ENCODE measurements at regions not wholly inside any gene's neighbourhood (a gene's known extent, or its start where the extent isn't known, plus 50 kb on each side); places are given as distances from the start of the nearest gene placed in this dataset.
"Not testable (repeated sequence)": the region's sequence is repeated elsewhere in the genome, so short reads cannot be mapped to it uniquely, and the experiment has no call there.

DNA sequence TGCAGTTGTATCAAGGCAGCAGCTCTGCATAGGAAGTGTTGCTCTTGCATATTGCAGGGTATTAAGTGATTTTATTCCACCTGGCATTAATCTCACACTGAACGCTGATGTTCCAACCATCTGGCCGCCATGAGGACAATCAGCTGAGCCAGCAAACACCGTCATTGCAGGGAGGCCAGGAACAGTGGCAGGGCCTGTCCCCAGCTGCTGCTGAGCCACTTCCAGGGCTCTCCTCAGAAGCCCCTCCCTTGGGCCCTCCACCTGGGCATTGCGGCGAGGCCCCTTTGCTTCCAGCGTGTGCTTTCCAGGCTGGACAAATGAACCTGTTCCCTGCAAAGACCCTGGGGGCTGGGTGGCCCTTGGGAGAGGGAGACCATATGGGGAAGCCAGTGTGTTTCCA is 171.6 kb upstream of the C1orf174 start:
- Histone ChIP-seq H3K27me3 (ENCODE audit: control insufficient read depth, insufficient read depth, low read length) (no peaks in the 10 kb centered on the region; the same call in 1 of the 2 replicates), H3K36me3 (replicated peaks; ENCODE audit: control insufficient read depth, insufficient read depth, low read length) (no peaks in the 10 kb centered on the region), H3K4me3 (ENCODE audit: insufficient read depth, low read depth, low read length) (no peak overlapping the region)
- DNase-seq, result no peak

DNA sequence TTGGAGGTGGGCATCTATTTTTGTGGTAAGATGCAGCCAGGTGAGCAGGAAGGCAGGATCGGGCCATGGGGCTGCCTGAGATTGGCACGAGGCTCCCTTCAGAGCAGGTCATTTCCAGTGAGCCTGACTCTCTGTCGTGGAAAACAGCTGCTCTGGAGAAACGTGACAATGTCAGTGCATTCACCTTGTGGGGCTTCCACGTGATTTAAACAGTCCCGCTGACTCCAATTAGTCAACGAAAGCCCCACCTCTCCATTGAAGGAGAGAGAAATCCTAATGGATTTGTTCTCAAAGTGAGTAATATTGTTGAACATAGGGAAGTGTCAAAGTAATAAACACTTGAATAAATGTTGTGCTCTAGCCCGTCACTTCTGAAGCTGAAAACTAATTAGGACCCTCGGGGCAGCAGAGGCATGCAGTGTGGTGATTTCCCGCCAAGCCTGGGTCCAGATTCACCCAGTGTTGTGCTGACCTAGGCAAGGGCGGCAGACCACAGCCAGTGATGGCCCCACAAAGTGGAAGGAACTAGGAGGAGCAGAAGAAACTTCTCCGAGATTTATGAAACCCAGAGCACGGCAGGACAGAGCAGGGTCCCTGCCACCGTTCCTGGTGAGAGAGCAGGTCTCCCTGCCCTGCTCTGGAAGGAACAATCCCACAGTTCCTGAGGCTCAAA is 172.5 kb upstream of the C1orf174 start:
- Histone ChIP-seq H3K36me3 (replicated peaks; ENCODE audit: control insufficient read depth, insufficient read depth, low read length) (no peaks in the 10 kb centered on the region), H3K4me3 (ENCODE audit: insufficient read depth, low read depth, low read length) (no peak overlapping the region), H3K27me3 (ENCODE audit: control insufficient read depth, insufficient read depth, low read length) (no peaks in the 10 kb centered on the region; the same call in 1 of the 2 replicates)
- DNase-seq, result no peak

GRCh38 chr1:4075436-4076225 is 175.6 kb upstream of the C1orf174 start:
- Histone ChIP-seq H3K4me3 (ENCODE audit: insufficient read depth, low read depth, low read length) (no peak overlapping the region), H3K27me3 (ENCODE audit: control insufficient read depth, insufficient read depth, low read length) (no peaks in the 10 kb centered on the region; the same call in 1 of the 2 replicates), H3K36me3 (replicated peaks; ENCODE audit: control insufficient read depth, insufficient read depth, low read length) (no peaks in the 10 kb centered on the region)
- peak; percentile 10 for DNase-seq

DNA sequence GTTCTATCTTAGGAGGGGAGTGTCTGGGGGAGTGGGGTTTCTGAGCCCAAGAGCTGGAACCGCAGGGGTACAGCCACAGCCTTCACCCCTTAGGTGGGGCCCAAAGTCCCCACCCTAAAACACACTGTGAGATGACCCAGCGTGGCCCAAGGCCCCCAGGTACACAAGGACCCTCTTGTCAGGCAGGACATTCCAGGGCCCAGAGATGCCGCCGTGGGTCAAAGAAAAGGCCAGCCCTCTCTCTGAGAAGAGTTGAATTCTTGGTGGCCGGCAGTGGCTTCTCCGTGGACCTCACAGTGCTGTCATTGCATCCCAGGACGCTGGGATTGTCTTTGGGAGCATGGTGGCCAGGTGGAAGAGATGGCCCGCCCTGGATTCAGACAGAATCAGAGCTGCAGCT is 176.3 kb upstream of the C1orf174 start:
- Histone ChIP-seq H3K36me3 (replicated peaks; ENCODE audit: control insufficient read depth, insufficient read depth, low read length) (no peaks in the 10 kb centered on the region), H3K27me3 (ENCODE audit: control insufficient read depth, insufficient read depth, low read length) (no peaks in the 10 kb centered on the region; the same call in 1 of the 2 replicates), H3K4me3 (ENCODE audit: insufficient read depth, low read depth, low read length) (no peak overlapping the region)
- DNase-seq, result peak; percentile 17

DNA sequence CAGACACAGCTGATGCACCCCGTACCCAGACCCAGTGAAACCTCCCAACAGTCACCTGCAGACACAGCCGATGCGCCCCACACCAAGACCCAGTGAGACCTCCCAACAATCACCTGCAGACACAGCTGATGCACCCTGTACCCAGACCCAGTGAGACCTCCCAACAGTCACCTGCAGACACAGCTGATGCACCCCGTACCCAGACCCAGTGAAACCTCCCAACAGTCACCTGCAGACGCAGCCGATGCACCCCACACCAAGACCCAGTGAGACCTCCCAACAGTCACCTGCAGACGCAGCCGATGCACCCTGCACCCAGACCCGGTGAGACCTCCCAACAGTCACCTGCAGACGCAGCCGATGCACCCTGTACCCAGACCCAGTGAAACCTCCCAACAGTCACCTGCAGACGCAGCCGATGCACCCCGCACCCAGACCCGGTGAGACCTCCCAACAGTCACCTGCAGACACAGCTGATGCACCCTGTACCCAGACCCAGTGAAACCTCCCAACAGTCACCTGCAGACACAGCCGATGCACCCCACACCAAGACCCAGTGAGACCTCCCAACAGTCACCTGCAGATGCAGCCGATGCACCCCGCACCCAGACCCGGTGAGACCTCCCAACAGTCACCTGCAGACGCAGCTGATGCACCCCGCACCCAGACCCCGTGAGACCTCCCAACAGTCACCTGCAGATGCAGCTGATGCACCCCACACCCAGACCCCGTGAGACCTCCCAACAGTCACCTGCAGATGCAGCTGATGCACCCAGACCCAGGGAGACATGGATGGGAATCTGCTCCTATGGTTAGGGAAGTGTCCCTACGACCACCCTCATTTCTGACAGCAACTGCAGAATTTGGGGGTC is 178.3 kb upstream of the C1orf174 start:
- not testable (repeated sequence) for H3K4me3 ChIP-seq (ENCODE audit: insufficient read depth, low read depth, low read length); H3K27me3 ChIP-seq (ENCODE audit: control insufficient read depth, insufficient read depth, low read length); DNase-seq; H3K36me3 ChIP-seq (replicated peaks; ENCODE audit: control insufficient read depth, insufficient read depth, low read length)

DNA sequence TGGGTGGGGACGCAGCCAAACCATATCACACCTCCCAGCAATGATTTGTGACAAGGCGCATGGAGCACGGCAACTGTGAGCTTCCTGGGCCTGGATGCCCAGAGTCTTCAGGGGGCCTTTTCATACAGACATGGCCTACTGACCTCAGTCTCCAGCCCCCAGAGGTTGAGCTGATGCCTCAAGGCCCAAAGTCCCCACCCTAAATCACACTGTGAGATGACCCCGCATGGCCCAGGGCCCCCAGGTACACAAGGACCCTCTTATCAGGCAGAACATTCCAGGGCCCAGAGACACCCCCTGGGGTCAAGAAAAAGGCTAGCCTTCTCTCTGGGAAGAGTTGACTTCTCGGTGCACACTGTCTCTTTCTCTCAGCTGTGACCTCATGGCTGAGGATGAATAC is 179.7 kb upstream of the C1orf174 start:
- Histone ChIP-seq H3K4me3 (ENCODE audit: insufficient read depth, low read depth, low read length) (no peak overlapping the region), H3K36me3 (replicated peaks; ENCODE audit: control insufficient read depth, insufficient read depth, low read length) (no peaks in the 10 kb centered on the region), H3K27me3 (ENCODE audit: control insufficient read depth, insufficient read depth, low read length) (no peaks in the 10 kb centered on the region; the same call in 1 of the 2 replicates)
- DNase-seq, result no peak

- Histone ChIP-seq H3K36me3 (replicated peaks; ENCODE audit: control insufficient read depth, insufficient read depth, low read length) (no peaks in the 10 kb centered on the region), H3K4me3 (ENCODE audit: insufficient read depth, low read depth, low read length) (no peak overlapping the region), H3K27me3 (ENCODE audit: control insufficient read depth, insufficient read depth, low read length) (no peaks in the 10 kb centered on the region; the same call in 1 of the 2 replicates)
- DNase-seq, result peak; percentile 36
Measured at GRCh38 chr1:4081806-4082711, 182.0 kb upstream of the C1orf174 start.

DNA sequence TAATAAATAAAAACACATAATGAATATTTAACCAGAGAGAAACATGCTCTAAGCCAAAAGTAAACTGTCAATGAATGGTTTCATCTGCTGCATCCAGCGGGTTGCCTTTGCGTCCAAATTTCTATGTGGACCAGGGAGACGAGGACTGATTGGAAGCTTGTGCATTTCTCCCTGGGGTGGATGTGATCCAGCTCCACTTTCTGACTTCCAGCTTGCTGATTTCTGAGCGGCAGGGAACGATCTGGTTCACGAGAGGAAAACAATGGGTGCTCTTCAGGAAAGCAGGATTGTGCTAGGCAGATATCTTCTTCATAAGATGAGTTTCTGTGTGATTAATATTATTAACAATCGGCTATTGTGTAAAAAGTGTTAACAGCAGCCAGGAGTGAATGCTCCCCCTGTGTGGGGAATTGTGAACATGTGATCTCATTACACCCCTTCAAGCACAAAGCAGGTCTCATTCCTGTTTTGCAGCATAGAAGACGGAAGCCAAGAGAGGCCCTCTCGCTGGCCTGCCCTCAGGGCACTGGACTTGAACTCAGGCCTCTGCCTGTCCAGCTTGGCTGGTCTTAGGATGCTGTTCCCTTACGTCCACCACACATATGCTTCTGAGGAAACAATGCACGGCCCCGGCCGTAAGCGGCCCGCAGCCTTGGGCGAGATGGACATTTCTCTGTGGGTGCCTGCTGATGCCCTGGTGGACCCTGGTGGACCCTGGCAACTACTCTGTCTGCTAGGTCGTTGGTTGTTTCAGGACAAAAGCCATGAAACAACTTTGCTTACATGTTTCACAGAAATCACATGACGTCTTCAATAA is 183.4 kb upstream of the C1orf174 start:
- Histone ChIP-seq H3K4me3 (ENCODE audit: insufficient read depth, low read depth, low read length) (no peak overlapping the region), H3K36me3 (replicated peaks; ENCODE audit: control insufficient read depth, insufficient read depth, low read length) (no peaks in the 10 kb centered on the region), H3K27me3 (ENCODE audit: control insufficient read depth, insufficient read depth, low read length) (no peaks in the 10 kb centered on the region; the same call in 1 of the 2 replicates)
- peak; percentile 36 for DNase-seq

DNA sequence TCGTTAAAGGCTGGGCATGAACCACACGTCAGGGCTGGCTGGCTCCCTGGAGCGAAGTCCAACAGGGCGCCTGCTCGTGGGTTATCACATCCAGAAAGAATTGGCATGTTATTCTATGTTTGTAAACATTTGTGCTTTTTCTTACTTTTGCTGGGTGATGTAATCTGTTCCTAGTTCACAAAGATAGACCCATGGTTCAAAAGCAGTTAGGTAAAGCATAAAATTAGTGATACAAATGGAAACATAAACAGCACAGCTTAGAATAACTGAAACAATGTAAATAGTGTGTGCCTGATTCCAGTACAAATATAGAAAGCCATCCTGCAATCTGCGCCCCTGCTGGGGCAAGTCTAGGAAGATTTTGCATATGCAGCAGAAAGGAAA is 184.0 kb upstream of the C1orf174 start:
- no peaks in the 10 kb centered on the region for H3K36me3 ChIP-seq (replicated peaks; ENCODE audit: control insufficient read depth, insufficient read depth, low read length)
- H3K4me3 ChIP-seq (ENCODE audit: insufficient read depth, low read depth, low read length), result no peak overlapping the region
- no peaks in the 10 kb centered on the region; the same call in 1 of the 2 replicates for H3K27me3 ChIP-seq (ENCODE audit: control insufficient read depth, insufficient read depth, low read length)
- DNase-seq, result no peak

GRCh38 chr1:4084446-4084845 is 184.4 kb upstream of the C1orf174 start:
- no peaks in the 10 kb centered on the region for H3K36me3 ChIP-seq (replicated peaks; ENCODE audit: control insufficient read depth, insufficient read depth, low read length)
- DNase-seq, result no peak
- H3K4me3 ChIP-seq (ENCODE audit: insufficient read depth, low read depth, low read length), result no peak overlapping the region
- H3K27me3 ChIP-seq (ENCODE audit: control insufficient read depth, insufficient read depth, low read length), result no peaks in the 10 kb centered on the region; the same call in 1 of the 2 replicates

DNA sequence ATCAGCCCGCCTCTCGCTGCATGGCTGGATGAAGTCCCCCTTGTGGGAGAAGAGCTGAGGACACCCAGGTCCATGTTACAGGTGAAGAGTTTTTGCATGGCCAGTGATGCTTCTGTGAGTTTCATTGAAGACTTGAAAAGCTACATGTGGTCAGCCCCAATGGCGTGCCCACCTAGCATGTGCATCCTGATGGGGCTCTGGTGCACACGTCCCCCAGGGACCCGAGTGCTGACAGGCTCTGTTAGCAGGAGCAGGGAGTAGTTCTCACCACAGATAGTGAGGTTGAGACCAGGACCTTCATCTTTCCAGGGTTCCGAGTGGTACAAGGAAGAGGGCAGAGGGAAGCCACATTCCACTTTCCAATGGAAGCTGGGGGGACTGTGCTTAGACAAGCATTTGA is 184.8 kb upstream of the C1orf174 start:
- no peak overlapping the region for H3K4me3 ChIP-seq (ENCODE audit: insufficient read depth, low read depth, low read length)
- H3K27me3 ChIP-seq (ENCODE audit: control insufficient read depth, insufficient read depth, low read length), result no peaks in the 10 kb centered on the region; the same call in 1 of the 2 replicates
- no peaks in the 10 kb centered on the region for H3K36me3 ChIP-seq (replicated peaks; ENCODE audit: control insufficient read depth, insufficient read depth, low read length)
- DNase-seq, result no peak

GRCh38 chr1:4085546-4085945 is 185.5 kb upstream of the C1orf174 start:
- no peaks in the 10 kb centered on the region; the same call in 1 of the 2 replicates for H3K27me3 ChIP-seq (ENCODE audit: control insufficient read depth, insufficient read depth, low read length)
- H3K36me3 ChIP-seq (replicated peaks; ENCODE audit: control insufficient read depth, insufficient read depth, low read length), result no peaks in the 10 kb centered on the region
- H3K4me3 ChIP-seq (ENCODE audit: insufficient read depth, low read depth, low read length), result no peak overlapping the region
- DNase-seq, result no peak
